Stimulated activated CD4-positive, alpha-beta T cell treated with anti-CD3 and anti-CD28 coated beads, Interleukin-1b, Interleukin-23, amount 100 ng/mL, for 48 hours (primary cell): ENCODE measurements at regions not wholly inside any gene's neighbourhood (a gene's known extent, or its start where the extent isn't known, plus 50 kb on each side); places are given as distances from the start of the nearest gene placed in this dataset.
"Not testable (repeated sequence)": the region's sequence is repeated elsewhere in the genome, so short reads cannot be mapped to it uniquely, and the experiment has no call there.

ENCODE experiments used
- DNase-seq: peaks from one replicate; pipeline ENCODE4 v3.0.0-alpha.2; 2020

GRCh38 chr2:2730301-2730833 is 399.3 kb upstream of the MYT1L start:
- no peak for DNase-seq

- DNase-seq: no peak
Measured at GRCh38 chr2:2729246-2729645, 398.2 kb upstream of the MYT1L start.

DNA sequence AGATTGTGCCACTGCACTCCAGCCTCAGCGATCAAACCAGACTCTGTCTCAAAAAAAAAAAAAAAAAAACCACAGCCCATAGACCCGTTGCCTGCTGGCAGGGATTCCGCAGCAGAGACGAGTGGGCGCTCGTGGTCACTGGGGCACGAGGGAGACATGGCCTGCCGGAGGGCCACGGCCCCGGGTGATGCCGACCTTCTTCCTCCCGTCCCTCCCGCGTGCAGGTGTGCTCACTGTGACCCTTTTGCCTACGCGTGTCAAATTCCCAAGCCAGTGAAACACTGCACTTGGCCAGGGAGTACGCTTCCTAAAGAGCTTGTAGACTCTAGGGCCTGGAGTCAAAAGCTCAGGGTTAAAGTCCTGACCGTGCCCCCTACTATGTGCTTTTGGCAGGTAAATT is 397.6 kb upstream of the MYT1L start:
- no peak for DNase-seq

GRCh38 chr2:2727876-2728511 is 396.9 kb upstream of the MYT1L start:
- DNase-seq: no peak

DNA sequence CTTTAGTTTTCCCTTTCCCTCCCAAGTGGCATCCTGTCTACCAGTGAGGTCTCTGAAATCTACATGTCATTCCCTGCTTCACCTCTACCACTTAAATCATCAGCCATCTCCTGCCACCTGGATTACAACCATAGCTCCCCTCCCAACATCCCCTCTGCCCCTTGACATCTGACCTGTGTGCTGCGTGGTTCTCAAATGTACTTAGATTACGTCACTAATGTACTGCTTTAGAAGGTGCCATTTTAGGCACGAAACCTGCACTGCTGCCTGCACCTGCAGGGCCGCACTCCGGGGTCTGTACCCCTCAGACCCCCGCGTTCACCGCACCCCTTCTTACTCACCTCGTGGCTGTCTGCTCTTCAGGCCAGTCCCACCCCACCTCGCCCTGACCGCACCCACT is 395.1 kb upstream of the MYT1L start:
- no peak for DNase-seq

- DNase-seq: no peak
Measured at GRCh38 chr2:2723064-2723463, 392.0 kb upstream of the MYT1L start.

DNA sequence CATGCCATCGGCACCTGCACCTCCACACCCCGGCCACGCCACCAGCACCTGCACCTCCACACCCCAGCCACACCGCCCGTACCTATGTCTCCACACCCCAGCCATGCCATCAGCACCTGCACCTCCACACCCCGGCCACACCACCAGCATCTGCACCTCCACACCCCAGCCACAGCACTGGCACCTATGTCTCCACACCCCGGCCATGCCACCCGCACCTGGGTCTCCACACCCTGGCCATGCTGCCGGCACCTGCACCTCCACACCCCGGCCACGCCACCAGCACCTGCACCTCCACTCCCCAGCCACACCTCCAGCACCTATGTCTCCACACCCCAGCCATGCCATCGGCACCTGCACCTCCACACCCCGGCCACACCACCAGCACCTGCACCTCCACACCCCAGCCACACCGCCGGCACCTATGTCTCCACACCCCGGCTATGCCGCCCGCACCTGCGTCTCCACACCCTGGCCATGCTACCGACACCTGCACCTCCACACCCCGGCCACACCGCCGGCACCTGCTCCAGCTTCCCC is 390.3 kb upstream of the MYT1L start:
- DNase-seq: no peak

- DNase-seq: not testable (repeated sequence)
Measured at GRCh38 chr2:2720806-2721205, 389.7 kb upstream of the MYT1L start.

GRCh38 chr2:2720351-2720750 is 389.3 kb upstream of the MYT1L start:
- no peak for DNase-seq

GRCh38 chr2:2719781-2720180 is 388.7 kb upstream of the MYT1L start:
- no peak for DNase-seq

DNA sequence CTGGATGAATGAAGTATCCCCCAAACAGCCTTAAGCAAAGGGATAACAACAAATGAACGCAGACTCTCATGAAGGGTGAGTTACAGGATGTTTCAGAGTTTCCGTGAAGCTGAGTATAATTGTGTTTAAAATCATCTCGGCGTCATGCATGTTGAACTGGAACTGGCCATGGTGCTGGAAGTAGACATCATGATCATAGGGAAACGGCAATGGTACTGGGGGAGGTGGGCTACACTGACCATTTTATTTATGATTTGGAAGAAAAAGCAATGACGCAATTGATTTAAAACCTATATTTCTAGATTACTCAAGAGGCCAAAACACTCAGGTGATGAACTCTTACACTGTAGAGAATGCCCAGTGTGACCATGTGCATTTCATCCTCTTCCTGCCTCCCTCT is 387.9 kb upstream of the MYT1L start:
- DNase-seq: no peak

DNA sequence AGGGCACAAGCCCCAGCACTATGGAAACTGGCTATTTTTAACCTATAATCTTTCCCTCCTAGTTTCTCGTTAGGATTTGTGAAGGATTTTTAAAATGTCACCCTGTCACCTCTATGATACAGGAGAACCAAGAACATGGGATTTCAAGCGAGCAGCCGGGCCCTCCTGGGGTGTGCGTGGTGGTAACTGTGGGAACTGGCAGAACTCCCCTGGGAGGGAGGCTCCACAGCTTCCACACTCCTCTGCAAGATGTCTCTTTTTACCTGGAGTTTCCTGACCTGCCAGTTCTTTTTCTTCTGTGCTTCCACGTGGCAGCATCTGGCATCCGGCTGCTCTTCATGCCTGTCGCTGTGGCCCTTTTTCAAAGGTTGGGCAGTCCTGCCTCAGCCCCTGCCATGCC is 386.3 kb upstream of the MYT1L start:
- no peak for DNase-seq

- DNase-seq: no peak
Measured at GRCh38 chr2:2716771-2717170, 385.7 kb upstream of the MYT1L start.

GRCh38 chr2:2715036-2715818 is 384.2 kb upstream of the MYT1L start:
- DNase-seq: no peak

DNA sequence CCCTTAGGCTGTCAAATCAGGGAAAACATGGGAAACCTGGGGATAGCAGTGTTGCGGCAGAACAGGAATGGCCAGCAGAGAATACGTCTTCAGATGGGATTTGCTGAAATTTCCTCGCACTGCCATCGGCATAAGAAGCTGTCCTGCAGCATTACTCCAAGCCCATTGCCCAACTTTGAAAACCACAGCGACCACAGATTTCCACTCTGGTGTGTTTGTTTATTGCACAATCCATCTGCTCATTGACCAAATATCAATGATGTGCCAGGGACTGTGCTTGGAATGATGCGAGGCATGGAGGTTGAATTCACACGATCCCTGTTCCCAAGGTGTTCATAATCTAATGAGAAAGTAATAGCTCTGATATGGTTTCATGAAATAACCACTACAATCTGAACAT is 383.3 kb upstream of the MYT1L start:
- DNase-seq: no peak

GRCh38 chr2:2709431-2709770 is 378.3 kb upstream of the MYT1L start:
- DNase-seq: no peak

GRCh38 chr2:2708575-2709430 is 377.7 kb upstream of the MYT1L start:
- no peak for DNase-seq

- DNase-seq: no peak
Measured at GRCh38 chr2:2707206-2707991, 376.3 kb upstream of the MYT1L start.

- no peak for DNase-seq
Measured at GRCh38 chr2:2706306-2706705, 375.2 kb upstream of the MYT1L start.

GRCh38 chr2:2705871-2706270 is 374.8 kb upstream of the MYT1L start:
- DNase-seq: no peak

GRCh38 chr2:2704428-2705090 is 373.5 kb upstream of the MYT1L start:
- DNase-seq: no peak
